Caki2 (cell line): ENCODE measurements at regions not wholly inside any gene's neighbourhood (a gene's known extent, or its start where the extent isn't known, plus 50 kb on each side); places are given as distances from the start of the nearest gene placed in this dataset.

ENCODE experiments used
- DNase-seq: peaks from one replicate; pipeline ENCODE4 v3.0.0-alpha.2; 2015; ENCODE audit warnings: low read depth
- in situ Hi-C: cut with HindIII; loops from 2 replicates; pipeline ENCODE4 v1.10.0; 2016; ENCODE audit warnings: low sequenced_read_pairs, low pct_unique_long_range_greater_than_20kb, mixed read lengths

- in situ Hi-C loops = no loop called here
- no peak for DNase-seq
Measured at GRCh38 chr10:130463104-130463875, 327.1 kb downstream of the GLRX3 start.

- DNase-seq = no peak
- in situ Hi-C loops = no loop called here
Measured at GRCh38 chr10:130463876-130464364, 327.7 kb downstream of the GLRX3 start.

- no peak for DNase-seq
- in situ Hi-C loops = no loop called here
Measured at GRCh38 chr10:130464426-130464825, 328.2 kb downstream of the GLRX3 start.

GRCh38 chr10:130466271-130466997 lies 330.2 kb downstream of the GLRX3 start:
- in situ Hi-C loops = no loop called here
- DNase-seq = no peak

GRCh38 chr10:130470286-130470685 lies 334.1 kb downstream of the GLRX3 start:
- DNase-seq = no peak
- in situ Hi-C loops = no loop called here

GRCh38 chr10:130470973-130471372 lies 334.8 kb downstream of the GLRX3 start:
- in situ Hi-C loops = no loop called here
- no peak for DNase-seq

- no peak for DNase-seq
- in situ Hi-C loops = no loop called here
Measured at GRCh38 chr10:130471486-130471885, 335.3 kb downstream of the GLRX3 start.

- in situ Hi-C loops = no loop called here
- DNase-seq = no peak
Measured at GRCh38 chr10:130472236-130472635, 336.0 kb downstream of the GLRX3 start.

- in situ Hi-C loops = no loop called here
- no peak for DNase-seq
Measured at GRCh38 chr10:130474591-130474990, 338.4 kb downstream of the GLRX3 start.

- in situ Hi-C loops = no loop called here
- no peak for DNase-seq
Measured at GRCh38 chr10:130477360-130477759, 341.2 kb downstream of the GLRX3 start.

- in situ Hi-C loops = no loop called here
Measured at GRCh38 chr10:130479146-130479545, 343.0 kb downstream of the GLRX3 start.

GRCh38 chr10:130479926-130480325 lies 343.7 kb downstream of the GLRX3 start:
- no peak for DNase-seq
- in situ Hi-C loops = no loop called here

More at GRCh38 chr10:130479146-130479545, 343.0 kb downstream of the GLRX3 start:
- DNase-seq = no peak

GRCh38 chr10:130480491-130480890 lies 344.3 kb downstream of the GLRX3 start:
- no peak for DNase-seq
- in situ Hi-C loops = no loop called here

GRCh38 chr10:130481076-130481930 lies 345.1 kb downstream of the GLRX3 start:
- in situ Hi-C loops = no loop called here
- no peak for DNase-seq

- no peak for DNase-seq
- in situ Hi-C loops = no loop called here
Measured at GRCh38 chr10:130481936-130482335, 345.7 kb downstream of the GLRX3 start.

GRCh38 chr10:130483691-130484467 lies 347.7 kb downstream of the GLRX3 start:
- in situ Hi-C loops = no loop called here
- no peak for DNase-seq

GRCh38 chr10:130484468-130485180 lies 348.4 kb downstream of the GLRX3 start:
- in situ Hi-C loops = no loop called here
- DNase-seq = no peak
